Esophagus muscularis mucosa (tissue), 3 donors: ENCODE measurements at regions not wholly inside any gene's neighbourhood (a gene's known extent, or its start where the extent isn't known, plus 50 kb on each side); places are given as distances from the start of the nearest gene placed in this dataset.

Experiments used
- CTCF ChIP-seq, 3 experiments: fragments of 200-600 bp in 2 of 3; fragments of 450-650 bp in 1 of 3; sonication (generic) in 2 of 3; IDR thresholded peaks; one replicate each; pipeline ENCODE4 v1.5.1; 2017 to 2019; ENCODE audit warnings: antibody characterized with exemption in 3 of 3, mild to moderate bottlenecking in 2 of 3, moderate library complexity in 1 of 3
- POLR2A ChIP-seq: fragments of 450-650 bp; IDR thresholded peaks from one replicate; pipeline ENCODE4 v1.6.1; 2017; ENCODE audit warnings: antibody characterized with exemption, moderate library complexity, mild to moderate bottlenecking, low read depth
- POLR2AphosphoS5 ChIP-seq, 2 donors: sonication (generic); formaldehyde crosslinking; IDR thresholded peaks; one replicate each; pipeline ENCODE4 v1.6.1; 2017; ENCODE audit warnings: antibody characterized with exemption in 2 of 2

DNA sequence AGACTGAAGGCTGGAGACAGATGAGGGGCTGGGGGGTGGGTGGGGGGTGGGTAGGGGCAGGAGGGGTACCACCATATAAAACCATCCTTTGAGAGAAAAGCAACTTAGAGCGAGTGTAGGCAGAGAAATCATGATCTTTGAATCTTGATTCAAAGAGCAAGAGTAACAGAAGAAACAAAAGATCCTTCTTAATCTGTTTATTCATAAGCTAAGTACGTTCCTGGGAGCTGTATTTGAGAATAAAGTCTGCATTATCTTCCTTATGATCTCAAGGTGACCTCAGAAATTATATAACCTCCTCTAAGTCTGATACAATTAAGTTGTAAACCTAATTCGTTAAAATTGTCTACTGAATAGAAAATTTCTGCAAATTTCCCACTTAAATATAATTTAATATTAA, 558.8 kb downstream of the NR2F1-AS1 start:
- TF ChIP-seq CTCF (IDR thresholded peaks at IDR 0.05): no peak
- no peak for TF ChIP-seq POLR2AphosphoS5 (IDR thresholded peaks at IDR 0.05)
- TF ChIP-seq POLR2A: no peak
